Inferior parietal cortex (tissue), 1 donor: ENCODE measurements at regions not wholly inside any gene's neighbourhood (a gene's known extent, or its start where the extent isn't known, plus 50 kb on each side); places are given as distances from the start of the nearest gene placed in this dataset.

ENCODE experiments used
- DNase-seq: peaks from one replicate; pipeline ENCODE4 v3.0.0-alpha.2; 2016; ENCODE audit errors: extremely low spot score

DNA sequence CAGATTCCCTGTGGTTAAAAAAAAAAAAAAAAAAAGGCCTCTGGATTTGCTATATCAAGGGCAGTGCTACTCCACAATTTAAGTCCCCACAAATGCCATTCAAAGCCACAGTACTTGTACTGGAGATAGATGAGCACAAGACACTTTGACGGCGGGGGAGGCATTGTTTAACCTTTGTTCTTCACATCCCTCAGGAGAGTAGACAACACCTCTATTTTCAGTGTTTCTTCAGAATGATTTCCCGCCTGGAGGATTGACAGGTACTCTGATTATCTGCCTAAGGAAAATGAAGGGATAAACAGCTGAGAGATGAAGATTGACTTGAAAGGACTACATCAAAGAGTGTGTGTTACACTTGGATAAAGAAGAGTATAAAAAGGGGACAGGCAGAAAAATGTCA is 58.7 kb downstream of the OTOL1 start:
- no peak for DNase-seq

DNA sequence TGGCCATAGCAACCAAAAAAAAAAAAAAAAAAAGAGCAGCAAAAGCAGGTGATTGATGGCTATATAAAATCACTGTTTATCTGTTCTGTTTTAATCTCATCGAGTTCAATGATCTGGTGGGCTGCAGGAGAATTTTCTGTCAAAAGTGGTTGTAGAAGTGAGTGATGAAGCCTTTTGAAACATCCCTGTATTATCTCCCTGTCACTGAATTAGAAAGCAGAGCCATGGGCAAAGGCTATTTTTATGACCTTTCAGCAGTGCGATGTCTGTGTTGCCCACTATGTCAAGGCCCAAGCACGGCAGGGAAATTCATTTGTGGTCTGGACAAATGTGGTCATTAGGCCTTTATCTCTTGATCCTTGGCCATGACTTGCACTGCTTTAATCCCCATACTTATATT is 59.9 kb downstream of the OTOL1 start:
- no peak for DNase-seq

DNA sequence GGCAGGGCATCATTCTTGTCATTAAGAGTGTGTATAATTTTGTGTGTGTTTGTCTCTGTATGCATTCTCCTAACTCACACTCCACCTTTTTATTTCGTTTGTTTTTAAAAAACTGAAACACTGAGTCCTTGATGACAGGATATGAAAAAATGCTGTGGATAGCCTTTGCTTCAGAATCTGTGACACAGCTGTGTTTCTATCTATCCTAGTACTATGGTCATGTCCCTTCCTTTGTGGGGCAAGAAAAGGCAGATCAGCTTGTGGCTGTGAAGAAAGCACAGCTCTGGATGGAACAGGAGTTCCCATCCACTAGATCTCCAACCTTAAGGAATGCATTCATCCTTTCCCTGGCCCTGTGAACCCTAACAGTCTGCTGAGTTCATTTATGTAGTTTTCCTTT is 60.3 kb downstream of the OTOL1 start:
- no peak for DNase-seq

DNA sequence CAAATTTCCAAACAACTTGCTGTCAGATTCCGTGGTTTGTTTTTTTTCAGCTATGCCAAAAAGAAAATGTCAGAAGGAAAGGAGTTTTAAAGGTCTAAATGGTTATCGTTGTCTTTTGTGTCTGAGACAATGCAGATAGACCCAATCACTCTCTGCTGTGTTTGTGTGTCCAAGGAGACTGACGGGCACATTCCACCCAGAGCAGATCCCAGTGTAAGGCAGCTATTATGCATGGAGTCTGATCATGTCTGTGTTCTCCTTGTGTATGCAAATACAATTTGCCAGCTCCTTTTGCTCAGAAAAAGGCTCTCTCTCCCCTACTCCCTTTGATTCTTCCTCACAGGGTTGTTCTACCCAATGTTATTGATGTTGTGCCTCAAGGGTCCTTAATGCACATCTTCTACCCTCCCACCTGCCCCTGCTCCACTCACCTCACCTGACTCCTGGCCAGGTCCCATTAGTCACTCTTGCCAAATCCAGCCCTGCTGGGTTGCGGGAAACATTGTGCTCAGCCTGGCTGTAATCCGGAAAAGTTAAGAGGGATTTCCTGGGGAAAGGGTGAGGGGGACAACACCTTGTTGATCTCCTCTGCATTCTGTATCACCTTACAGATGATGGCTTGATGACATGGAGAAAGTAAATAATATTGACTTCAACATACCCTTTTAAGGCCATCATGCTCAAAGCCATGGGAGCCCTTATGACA is 61.0 kb downstream of the OTOL1 start:
- no peak for DNase-seq

DNA sequence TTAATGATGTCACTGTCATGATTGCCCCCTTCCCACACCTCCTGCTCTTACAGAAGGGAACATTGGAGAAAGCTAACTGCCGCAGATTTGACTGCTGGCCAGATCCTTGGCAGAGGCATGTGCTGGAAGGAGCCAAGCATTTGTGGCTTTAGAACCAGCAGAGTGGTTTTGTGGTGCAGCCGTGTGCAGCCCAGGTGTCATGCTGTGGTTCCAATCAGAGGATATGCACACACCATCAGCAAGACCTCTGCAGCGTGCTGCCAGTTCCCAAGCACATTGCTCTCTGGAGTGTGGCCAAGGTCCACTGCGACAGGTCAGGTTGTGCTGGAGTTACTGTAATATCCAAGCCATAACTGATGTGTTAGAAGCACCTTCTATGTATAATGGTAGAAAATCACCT is 61.6 kb downstream of the OTOL1 start:
- no peak for DNase-seq

DNA sequence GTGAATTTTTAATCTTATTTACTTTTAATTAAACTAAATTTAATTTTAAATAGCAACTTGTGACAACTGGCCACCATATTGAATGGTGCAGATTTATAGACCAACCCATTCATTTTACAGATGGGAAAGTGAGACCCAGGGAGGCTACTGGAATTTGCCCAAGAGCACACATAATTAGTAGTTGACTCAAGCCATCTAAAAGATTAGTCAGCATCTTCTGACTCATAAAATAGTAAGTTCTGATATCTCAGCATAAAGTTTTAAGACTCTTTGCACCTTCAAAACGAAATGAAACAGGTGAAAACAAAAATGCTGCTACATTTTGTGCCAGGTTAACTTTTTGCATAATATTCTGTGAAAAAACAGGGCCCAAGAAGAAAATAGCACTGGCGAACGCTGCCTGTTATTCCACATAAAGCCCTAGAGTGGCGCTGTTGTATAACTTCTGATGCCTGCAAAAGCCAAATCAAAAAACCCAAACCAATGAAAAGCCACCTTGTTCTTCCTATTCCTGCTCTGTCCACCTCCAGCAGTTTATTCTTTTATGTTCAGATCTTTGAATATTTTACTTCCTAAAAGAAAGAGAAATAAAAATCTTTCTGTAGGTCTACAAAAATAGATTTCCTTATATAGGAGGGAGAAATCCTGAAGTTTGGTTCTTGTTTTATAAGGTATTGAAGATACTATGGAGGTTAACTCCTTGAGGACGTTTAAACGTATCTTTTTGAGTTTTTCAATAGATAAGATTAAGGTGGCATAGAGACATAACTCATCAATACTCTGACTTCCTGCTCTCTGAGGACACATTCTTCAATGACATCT is 62.8 kb downstream of the OTOL1 start:
- peak; percentile 78 for DNase-seq

DNA sequence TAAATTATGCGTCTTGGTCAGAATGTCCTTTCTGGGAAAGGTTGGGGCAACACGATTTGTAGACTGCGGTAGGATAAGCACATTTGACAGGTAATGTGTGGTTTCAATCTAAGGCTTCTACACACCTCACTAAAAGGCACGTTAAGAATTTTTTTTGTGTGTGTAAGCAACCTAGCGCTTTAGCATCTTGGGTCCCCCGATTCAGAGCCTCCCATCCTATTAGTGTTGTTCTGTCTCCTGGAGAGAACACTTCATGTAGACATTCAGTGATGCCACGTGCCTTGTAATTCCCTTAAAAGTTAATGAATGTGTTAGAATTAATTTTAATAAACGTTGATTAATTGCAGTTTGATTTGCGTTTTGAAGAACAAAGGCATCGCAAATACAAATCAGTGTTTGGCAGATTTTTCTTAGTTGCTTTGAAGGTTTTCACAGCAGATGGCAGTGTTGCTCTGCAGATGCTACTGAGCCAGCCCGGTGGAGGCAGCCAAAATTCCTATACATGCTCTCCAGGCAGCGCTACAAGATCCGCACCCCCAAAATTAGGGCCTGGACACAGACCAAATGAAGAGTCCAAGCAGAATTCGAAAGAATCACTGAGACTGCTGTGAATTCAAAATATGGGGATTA is 63.5 kb downstream of the OTOL1 start:
- peak; percentile 85 for DNase-seq

DNA sequence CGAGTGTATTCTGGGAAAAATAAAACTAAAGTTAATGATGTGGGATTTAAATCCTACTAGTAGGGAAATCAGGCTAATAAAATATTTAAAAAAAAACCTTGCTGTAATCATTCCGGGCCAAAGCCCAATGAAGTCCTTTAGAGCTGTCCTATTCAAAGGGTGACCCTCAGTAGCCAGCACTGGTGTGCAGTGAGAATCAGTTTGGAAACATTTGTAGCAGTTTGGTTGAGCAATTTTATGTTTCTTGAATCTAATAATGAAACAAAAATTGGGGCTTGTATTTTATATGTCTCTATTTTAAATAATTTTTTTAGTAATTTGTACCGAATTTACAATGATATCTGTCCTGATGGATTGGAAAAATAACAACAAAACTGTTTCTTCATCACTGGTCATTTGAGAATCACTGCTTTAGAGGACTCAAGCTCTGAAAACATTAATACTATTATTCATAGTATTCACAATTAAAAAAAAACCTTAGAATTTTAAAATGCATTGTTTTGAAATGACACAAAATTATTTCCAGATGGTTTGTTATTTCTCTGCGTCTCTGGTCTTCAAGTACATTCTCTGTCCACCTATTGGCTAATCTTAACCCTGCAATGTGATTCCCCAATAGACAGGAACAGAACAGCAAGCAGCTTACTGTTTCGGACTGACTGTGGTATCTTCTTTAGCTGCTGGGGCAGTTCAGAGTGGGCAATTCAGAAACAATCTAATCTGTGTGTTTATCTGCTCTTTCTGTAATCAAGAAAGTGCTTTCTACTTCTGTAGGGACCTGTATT is 71.2 kb downstream of the OTOL1 start:
- no peak for DNase-seq

DNA sequence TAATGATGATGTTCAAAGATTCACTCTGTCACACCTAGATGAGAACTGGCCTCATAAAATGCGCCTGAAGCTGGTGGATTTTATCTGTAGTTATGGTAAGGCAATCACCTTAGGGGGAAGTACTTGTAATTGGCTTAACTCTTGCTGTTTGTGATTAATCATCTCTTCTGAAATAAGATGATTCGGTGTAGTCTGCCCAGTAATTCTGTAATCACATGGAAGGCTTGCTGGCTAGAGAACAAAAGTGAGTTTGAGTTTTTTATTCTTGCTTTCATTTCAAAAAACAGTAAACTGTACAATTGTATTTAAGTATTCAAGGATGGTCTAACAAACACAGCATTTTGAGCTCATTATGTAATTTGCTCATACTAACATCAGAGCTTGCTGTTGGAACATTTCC is 72.1 kb downstream of the OTOL1 start:
- DNase-seq: no peak

DNA sequence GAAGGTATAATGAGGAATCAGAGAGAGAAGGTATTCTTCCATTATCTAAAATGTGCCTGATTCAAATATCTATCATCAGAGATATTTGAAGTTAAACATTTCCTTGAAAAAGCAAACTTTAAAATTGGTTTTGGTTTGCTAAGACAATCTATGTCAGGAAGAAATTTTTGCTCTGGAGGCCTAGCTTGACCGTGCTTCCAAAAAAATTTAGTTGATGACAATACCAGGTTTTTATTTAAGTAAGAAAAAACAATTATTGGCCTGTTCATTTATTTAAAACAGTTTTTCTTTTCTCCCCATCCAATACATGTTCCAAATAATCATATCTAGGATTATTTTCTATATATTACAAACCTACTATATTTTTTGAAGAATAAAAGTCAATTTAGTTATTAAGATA is 75.3 kb downstream of the OTOL1 start:
- no peak for DNase-seq

DNA sequence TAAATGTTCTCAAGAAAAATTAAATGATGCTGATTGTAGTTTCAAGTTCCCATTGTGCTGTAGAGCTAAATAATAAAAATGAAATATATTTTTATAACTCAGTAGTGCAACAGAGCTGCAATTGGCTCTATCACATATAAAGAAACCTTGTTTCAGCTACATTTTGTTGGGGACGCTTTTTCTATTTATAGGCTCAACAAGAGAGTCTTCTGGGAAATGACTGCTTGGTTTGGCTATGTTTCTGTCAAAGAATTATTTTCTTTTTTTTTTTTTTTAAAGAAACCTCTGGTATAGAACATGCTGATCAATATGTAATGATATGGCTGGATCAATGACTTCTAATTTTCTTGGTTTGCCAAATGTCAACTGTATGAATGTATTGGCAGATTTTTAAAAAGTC is 76.5 kb downstream of the OTOL1 start:
- DNase-seq: no peak

DNA sequence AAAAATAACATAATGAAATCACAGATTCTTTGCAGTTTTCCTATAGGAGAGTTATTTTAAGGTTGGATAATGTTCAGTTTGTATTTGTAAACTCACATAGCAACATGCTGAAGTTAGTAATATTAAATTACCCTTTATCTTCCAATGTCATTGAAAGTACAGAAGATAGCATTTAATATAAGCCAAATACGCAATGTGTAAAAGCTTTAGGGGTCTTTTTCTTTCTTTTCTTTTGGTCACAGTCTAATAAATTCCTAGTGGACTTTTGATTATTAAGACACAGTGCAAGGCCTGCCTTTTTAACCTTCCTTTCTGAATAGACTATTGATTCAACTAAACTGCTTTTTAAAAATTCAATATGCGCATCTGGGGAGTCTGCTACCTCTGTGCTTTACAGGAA is 79.3 kb downstream of the OTOL1 start:
- DNase-seq: no peak

DNA sequence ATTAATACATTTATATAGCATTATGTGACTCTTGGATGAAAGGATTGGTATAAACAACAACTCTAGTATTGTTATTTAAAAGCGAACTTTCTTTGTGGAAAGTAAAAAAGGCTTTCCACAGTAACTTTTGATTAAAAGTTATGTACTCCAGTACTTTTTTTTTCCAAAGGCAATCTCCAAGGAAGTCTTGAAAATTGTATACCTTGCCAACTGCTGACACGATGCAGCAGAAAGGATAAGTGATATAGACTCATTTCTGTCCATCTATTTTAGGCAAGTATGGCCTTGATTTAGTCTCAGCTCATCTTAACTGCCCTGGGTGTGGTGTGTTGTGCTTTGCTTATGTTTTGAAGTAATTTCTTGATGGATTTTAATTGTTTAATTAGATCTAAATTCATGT is 79.7 kb downstream of the OTOL1 start:
- no peak for DNase-seq

DNA sequence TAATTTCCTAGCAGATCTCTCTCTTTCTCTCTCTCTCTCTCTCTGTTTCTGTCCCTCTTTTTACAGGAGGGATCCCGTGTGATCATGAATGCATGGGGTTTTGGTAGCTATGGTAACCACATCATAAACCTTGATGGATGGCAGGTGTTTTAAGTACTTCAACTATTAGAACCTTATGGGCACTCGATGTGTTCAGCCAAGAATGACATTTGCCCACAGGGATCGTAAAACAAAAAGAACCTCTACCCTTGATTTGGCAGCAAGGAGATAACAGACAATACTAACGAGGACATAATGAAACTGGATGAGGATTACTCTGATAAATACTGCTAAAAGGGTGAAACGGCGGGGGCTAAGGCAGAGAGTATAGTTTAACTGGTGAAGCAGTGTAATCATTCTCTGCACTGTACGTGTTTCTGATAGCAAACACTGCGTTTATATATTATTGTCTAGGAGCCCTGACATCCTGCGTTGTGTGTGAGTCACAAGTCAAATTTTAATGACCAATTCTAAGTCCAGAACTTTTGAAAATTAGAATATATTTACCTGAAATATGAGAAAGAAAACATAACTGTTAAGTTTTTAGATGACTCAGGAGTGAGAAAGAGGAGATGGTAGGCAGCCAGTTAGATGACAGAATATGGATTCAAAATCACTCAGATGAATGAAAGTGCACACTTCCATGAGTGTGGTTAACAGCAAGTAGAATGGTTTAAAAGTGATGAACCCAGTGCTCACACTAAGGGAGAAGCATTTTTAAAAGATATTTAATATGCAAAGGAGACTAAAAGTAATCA is 80.3 kb downstream of the OTOL1 start:
- no peak for DNase-seq

DNA sequence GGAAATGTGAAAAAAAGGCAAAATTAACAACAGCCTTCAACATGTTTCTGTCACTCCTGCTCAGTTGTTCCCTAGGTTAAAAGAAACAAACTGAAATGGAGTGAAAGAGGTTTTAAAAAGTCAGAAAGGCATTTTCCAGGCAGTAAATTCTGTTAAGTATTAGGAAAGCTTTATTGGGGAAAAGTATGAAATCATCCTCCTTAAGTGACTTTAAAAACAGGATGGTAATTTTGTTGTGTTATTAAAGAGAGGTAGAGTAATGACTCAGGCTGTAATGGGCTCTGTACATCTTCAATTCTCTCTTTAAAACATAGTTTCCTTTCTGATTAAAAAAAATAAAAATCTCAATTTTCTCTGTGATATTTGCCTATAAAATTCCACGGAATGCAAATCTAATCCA is 81.1 kb downstream of the OTOL1 start:
- DNase-seq: no peak

DNA sequence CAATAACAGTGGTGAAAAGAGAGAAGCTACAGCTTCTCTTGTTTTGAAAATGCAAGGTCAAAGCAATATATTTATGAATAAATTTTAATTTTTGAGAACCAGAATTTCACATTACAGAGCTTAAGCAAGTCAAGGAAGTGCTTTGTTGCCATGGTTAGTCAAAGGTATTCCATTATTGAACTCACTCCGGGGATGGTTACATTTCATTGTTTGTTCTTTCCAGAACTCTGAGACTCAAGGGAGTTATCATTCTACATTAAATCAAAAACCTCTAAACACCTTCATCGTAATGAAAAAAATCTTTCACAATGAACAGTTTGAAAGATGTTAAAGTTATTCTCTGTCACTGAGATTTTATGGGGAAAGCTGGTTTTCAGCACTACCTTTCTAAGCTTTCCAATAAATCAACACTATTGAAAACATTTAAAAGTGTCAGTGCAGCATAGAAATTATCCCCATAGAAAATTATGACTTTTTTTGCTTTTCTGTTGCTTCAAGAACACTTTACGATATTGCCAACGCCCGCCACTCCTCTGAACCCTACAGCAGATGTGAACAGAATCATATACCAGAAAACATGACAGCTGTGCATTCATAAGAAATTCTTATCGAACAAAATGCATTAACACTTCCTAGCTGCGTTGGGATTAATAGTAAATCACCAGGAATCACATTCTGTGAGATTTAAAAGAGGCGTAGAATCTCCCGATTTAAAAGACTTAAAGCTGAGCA is 83.0 kb downstream of the OTOL1 start:
- no peak for DNase-seq

DNA sequence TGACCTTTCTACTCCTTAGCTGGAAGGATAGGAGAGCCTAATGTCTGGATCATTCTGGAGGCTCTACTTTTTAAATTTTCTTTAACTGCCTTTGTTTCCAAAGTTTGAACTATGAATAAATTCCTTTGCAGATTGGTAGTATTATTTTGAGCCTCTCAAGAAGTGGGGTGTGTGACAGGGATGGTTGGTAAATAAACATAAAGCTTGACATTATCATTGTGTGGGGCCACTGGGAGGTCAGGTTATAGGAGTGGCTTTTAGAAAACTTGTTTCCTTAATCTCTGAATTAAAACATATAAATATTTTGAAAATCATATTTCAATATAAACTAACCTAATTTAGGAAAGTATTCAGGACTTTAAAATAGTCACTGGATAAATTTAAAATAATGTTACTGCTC is 89.3 kb downstream of the OTOL1 start:
- no peak for DNase-seq

DNA sequence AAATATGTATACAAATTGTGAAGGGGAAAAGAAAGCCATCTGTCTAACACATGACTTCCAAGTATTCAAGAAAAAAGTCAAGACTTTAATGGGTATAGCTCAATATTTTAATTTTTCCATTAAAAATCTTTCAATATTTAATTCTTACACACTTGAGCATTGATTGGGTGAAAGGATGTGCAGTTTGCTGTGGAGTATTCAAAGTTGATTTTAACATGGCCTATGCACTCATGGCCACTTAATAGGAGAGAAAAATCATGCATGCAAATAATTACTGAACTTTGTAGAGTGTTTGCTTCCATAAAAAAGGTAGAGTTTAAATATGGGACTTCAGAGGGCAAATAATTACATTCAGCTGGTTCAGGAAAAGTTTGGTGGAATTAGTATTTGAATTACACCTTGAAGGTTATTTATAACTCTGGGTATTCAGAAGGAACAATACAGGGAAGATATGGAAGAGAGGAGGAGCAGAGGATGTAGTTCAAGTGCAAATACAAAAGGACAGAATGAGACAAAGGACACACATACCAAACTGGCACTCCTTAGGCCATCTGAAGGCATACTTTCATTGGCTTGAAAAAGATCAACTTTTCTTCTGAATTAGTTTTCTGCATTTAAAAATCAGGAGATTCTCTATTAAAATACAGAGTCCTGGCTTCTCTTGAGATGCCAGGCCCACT is 90.1 kb downstream of the OTOL1 start:
- no peak for DNase-seq

DNA sequence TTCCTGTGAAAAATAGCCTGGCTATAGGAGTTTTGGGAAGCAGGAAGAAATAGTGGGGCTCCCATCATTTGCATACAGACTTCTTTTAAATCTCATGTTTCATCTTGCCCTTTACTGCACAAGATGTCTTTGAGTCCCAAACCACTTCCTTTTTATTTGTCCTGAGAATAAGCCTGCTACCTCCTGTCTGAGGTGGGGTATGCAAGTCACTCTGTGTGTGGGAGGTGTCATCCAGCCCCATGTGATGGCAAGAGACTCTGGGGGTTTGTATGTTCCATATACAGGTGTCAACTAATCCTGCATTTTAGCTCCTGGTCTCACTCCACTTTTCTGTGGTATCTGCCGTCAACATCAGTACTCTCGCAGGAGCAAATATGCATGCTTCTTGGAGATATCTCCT is 102.0 kb downstream of the OTOL1 start:
- no peak for DNase-seq

DNA sequence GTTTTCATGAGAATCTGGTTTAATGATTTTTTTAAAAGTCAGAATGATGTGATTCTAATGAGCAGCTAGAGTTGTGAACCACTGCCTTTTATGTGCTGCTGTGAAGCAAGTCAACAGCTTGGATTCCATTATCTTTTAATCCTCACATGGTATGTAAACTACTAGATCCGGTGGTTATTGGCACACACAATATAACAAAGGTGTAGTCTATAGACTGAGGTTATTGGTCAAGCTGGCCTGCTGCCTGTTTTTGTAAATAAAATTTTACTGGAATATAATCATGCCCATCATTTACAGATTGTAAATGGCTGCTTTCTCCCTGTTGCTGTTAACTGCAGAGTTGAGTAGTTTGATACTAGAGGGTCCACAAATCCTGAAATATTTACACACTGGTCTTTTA is 103.1 kb downstream of the OTOL1 start:
- DNase-seq: no peak
